HFF-Myc (cell line): ENCODE measurements at regions not wholly inside any gene's neighbourhood (a gene's known extent, or its start where the extent isn't known, plus 50 kb on each side); places are given as distances from the start of the nearest gene placed in this dataset.

Experiments used
- DNase-seq: peaks from one replicate; pipeline ENCODE4 v3.0.0-alpha.2; 2011; ENCODE audit warnings: low read depth; ENCODE audit errors: extremely low read depth
- H3K4me3 ChIP-seq: replicated peaks from 2 replicates; pipeline ENCODE4 v1.5.1; 2011; ENCODE audit warnings: low read depth, mild to moderate bottlenecking, control low read depth, low read length
- CTCF ChIP-seq: IDR thresholded peaks from 2 replicates; pipeline ENCODE4 v1.5.1; 2012; ENCODE audit warnings: mild to moderate bottlenecking, low read depth, low read length, control low read depth; ENCODE audit errors: missing control alignments

GRCh38 chr1:47572731-47573430, 135.0 kb downstream of the FOXD2 start:
- no peak for DNase-seq
- H3K4me3 ChIP-seq, result no peak overlapping the region
- no peak for TF ChIP-seq CTCF

- no peak for TF ChIP-seq CTCF
- no peak overlapping the region for H3K4me3 ChIP-seq
- DNase-seq, result no peak
These were observed 136.8 kb downstream of the FOXD2 start for GRCh38 chr1:47574451-47575165.

- no peak overlapping the region for H3K4me3 ChIP-seq
- DNase-seq, result no peak
- TF ChIP-seq CTCF, result no peak
These were observed 138.3 kb downstream of the FOXD2 start for GRCh38 chr1:47575855-47576757.

- DNase-seq, result no peak
- TF ChIP-seq CTCF, result no peak
- H3K4me3 ChIP-seq, result no peak overlapping the region
These were observed 138.9 kb downstream of the FOXD2 start for GRCh38 chr1:47576758-47577115.

GRCh38 chr1:47577303-47578025, 139.6 kb downstream of the FOXD2 start:
- no peak for TF ChIP-seq CTCF
- no peak for DNase-seq
- H3K4me3 ChIP-seq, result no peak overlapping the region

- DNase-seq, result peak; percentile 52
- no peak overlapping the region for H3K4me3 ChIP-seq
- no peak for TF ChIP-seq CTCF
These were observed 140.3 kb downstream of the FOXD2 start for GRCh38 chr1:47578026-47578720.
